NCI-H524 treated with DMSO at 0.1 percent for 48 hours (cell line): ENCODE measurements at regions not wholly inside any gene's neighbourhood (a gene's known extent, or its start where the extent isn't known, plus 50 kb on each side); places are given as distances from the start of the nearest gene placed in this dataset.
"Not testable (repeated sequence)": the region's sequence is repeated elsewhere in the genome, so short reads cannot be mapped to it uniquely, and the experiment has no call there.

Experiments used
- DNase-seq: peaks from one replicate; lab custom pipeline; 2025; lab: John Stamatoyannopoulos, UW

- no peak for DNase-seq
Measured at GRCh38 chr11:70549386-70549785, 151.1 kb downstream of the CTTN start.

- no peak for DNase-seq
Measured at GRCh38 chr11:70549796-70550195, 151.5 kb downstream of the CTTN start.

- no peak for DNase-seq
Measured at GRCh38 chr11:70550456-70551195, 152.3 kb downstream of the CTTN start.

DNA sequence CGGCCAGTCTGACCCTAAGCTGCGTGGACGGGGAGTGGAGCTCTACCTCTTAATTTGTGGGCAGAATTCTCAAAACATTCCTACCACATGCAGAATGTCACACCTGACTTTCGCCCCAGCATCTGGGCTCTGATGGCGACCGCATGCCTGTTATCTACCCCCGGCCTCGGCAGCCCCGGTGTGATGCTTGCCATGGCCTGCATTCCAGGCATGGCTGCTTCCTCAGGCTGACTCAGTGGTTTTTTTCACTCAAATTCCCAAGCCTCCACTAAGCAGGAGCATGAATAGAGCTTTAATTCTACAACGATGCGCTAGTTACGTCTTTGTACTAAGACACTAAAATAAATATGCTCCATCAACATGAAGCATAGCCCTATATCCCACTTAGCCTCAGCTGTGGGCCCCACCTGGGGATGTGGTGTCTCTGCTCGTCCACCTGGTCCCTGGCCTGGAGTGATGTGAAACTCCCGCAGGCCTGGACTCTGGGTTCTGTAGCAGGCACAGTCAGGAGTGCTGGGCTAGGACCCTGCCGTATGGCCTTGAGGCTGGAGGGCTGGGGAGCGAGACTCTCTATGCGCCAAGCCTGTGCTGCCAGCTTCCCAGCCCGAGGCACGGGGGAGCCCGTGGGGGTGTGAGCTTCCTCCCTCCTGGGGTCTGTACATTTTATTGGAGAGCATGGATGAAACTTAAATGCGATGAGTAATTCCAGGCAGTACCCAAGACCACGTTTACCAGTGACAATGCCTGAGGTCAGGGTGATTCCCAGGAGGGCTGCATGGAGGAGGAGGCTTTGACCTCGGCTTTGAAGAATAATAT, 153.2 kb downstream of the CTTN start:
- no peak for DNase-seq

DNA sequence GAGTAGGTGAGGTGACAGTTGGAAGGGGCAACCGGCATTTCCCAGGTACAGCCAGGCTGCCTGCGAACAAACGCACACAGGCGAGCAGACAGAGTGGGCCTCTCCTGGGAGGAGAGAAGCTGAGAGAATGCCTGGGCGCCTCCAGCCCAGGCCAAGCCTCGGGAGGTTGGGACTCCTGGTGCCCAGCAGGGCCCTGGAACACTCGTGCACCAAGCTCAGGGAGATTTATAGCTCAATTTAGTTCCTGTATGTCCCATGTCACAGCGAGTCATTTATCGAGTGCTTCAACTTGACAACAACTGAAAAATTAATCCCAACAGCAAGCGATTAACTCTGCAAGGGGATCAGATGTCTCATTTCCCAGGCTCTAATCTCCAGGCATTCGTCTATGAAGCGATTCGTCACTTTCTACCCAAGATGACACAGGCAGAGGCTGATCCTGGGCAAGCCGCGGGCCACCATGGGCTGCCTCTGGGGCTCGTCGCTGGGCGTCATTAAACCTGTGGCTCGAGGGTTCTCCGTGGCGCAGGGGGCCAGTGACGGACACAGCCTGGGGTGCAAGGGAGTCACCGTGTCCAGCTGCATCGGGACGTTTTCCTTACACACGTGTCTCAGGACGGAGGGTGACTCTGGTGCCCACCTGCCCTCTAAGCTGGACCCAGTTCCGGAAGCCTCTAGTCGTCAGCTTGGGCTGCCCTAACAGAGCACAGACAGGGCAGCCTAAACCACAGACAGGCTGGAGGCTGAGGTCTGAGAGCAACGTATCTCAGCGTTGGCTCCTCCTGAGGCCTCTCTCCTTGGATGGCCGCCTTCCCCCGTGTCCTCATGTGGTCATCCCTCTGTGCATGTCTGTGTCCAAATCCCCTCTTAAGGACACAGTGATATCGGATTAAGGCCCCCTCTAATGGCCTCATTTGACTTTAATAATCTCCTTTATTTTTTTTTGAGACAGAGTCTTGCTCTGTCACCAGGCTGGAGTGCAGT, 154.1 kb downstream of the CTTN start:
- DNase-seq, result peak; percentile 84

GRCh38 chr11:70555078-70555477, 156.7 kb downstream of the CTTN start:
- no peak for DNase-seq

- no peak for DNase-seq
Measured at GRCh38 chr11:70556884-70557741, 158.8 kb downstream of the CTTN start.

DNA sequence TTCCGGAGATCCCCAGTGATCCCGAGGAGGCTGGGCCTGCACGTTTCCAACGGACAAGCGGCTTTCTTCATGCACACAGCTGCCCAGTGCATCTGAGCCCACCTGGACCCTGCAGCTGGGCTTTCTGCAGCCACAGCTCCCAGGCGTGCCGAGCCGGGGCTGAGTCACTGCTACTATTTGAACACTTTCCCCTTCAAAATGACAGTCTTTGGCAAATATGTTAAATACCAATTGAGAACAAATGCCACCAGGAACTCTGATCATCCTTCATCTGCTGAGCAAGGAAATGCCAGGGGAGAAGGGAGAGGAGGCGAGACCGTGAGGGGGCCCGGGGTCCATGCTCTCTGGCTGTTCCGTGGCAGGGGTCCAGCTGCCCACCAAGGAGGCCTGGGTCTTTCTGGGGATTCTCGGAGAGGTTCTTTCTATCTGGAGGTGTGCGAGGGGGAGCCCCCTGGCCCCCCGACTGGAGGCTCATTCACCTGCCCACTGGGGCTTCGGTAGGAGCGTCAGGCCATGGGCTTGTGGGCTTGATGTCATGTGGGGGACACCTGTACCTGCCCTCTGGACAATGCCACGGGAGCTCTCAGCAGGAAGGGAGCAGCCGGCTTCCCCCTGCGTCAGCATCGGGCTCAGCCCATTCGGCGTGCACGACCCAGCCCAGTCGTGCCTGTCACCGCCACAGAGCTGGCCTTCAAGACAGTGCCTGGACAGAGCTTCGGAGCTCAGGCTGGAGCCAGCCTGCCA, 159.6 kb downstream of the CTTN start:
- DNase-seq, result no peak

- no peak for DNase-seq
Measured at GRCh38 chr11:70558681-70559080, 160.4 kb downstream of the CTTN start.

- no peak for DNase-seq
Measured at GRCh38 chr11:70559516-70559915, 161.2 kb downstream of the CTTN start.

GRCh38 chr11:70560621-70561020, 162.3 kb downstream of the CTTN start:
- not testable (repeated sequence) for DNase-seq

GRCh38 chr11:70566768-70567530, 168.6 kb downstream of the CTTN start:
- DNase-seq, result no peak

DNA sequence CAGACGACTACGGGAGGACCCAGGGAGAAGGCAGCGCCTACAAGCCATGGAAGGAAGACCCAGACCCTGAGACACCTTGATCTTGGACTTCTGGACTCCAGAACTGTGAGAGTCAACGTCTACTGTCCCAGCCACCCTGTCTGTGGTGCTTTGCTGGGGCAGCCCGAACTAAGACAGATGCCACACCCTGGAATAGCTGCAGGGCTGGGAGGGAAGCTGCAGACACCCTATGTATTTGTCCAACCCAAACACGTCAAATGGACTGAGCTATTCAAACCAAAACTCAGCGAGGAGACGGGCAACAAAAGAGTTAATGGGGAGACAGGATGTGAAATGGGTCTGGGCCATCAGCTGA, 169.3 kb downstream of the CTTN start:
- no peak for DNase-seq

DNA sequence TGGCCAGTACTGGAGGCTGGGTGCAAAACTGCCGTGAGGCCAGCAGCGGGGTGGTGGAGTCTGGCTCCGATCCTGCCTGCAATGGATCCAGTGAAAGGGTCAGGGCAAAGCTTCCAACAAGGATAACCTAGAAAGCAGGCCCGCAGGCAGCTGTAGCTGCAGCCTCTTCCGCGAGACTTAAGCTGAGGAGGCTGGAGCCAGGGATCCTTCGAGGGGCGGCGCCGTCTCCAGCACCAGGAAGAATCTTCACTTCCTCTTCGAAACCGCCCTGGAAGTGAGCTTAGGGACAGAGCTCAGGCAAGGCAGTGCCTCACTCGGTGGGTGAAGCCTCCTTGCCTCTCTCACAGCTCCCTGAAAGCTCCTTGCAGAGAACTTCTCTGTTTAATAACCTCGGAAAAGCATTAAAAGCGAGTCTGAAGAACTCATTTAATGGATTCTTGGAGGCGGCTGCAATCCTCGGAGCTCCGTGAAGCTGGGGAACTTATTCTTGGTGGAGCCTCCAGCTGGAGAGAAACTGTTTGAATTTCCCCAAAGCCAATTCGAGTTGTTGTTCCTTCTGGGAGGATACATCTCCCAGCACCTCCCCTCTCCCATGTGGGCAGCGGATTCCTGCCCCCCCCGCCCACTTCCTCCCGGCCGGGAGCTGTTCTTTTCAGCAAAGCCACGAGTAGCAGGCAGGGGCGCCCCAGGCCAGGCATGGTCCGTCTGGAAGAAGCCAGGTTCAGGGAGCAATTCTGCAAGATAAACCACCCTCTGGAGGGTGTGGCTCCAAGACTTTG, 169.9 kb downstream of the CTTN start:
- DNase-seq, result no peak

DNA sequence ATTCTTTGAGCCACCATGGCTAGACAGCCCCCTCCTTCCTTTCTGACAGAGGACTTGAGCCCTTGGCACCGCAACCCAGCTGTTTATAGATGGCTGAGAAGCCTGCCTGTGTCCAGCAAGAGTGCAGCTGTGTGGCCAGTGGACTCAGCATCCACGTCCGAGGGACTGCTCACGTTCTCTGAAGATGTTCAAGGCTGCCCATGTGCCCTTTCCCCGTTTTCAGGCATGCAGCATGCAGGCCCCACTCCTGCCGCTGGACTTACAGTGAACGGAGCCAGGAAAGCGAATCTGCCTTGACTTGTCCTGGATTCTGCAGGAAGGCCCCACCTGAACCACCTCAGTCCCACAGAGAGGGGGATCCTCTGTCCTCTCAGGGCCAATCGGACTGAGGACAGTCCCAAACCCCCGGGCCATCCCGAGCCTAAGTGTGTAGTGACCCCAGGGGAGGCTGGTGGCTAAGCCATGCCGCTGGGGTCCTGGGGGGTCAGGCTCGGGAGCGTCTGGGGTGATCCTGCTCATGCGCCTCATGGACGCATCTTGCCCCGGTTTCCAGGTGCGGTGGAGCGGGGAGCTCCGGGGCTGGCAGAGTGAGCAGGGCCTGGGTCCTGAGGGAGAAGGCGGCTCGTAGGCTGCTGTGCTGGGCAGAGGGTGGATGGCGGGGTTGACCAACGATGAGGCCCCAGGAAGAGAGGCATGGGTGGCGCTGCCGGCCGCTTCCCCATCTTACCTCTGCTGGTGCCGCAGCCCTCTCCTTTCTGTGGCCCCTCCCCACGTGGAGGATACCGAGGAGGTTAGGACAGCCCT, 170.7 kb downstream of the CTTN start:
- DNase-seq, result no peak

GRCh38 chr11:70569618-70569890, 171.2 kb downstream of the CTTN start:
- DNase-seq, result no peak

- DNase-seq, result no peak
Measured at GRCh38 chr11:70569996-70570692, 171.8 kb downstream of the CTTN start.
